Amniotic epithelial cell (primary cell): ENCODE measurements at regions not wholly inside any gene's neighbourhood (a gene's known extent, or its start where the extent isn't known, plus 50 kb on each side); places are given as distances from the start of the nearest gene placed in this dataset.
"Not testable (repeated sequence)": the region's sequence is repeated elsewhere in the genome, so short reads cannot be mapped to it uniquely, and the experiment has no call there.

ENCODE experiments used
- DNase-seq: peaks from one replicate; pipeline ENCODE4 v3.0.0-alpha.2; 2010; ENCODE audit warnings: low read depth

- DNase-seq: no peak
Observed at GRCh38 chrX:138859421-138859820, 147.9 kb upstream of the FGF13 start.

GRCh38 chrX:138858951-138859350, 147.4 kb upstream of the FGF13 start:
- DNase-seq: no peak

GRCh38 chrX:138858438-138858837, 146.9 kb upstream of the FGF13 start:
- no peak for DNase-seq

GRCh38 chrX:138856881-138857604, 145.5 kb upstream of the FGF13 start:
- no peak for DNase-seq

- DNase-seq: no peak
Observed at GRCh38 chrX:138853936-138854335, 142.4 kb upstream of the FGF13 start.

GRCh38 chrX:138849521-138849920, 138.0 kb upstream of the FGF13 start:
- DNase-seq: no peak

- no peak for DNase-seq
Observed at GRCh38 chrX:138847930-138848329, 136.4 kb upstream of the FGF13 start.

- no peak for DNase-seq
Observed at GRCh38 chrX:138845786-138846185, 134.3 kb upstream of the FGF13 start.

- not testable (repeated sequence) for DNase-seq
Observed at GRCh38 chrX:138807400-138807799, 95.9 kb upstream of the FGF13 start.

GRCh38 chrX:138794246-138794645, 82.7 kb upstream of the FGF13 start:
- no peak for DNase-seq

GRCh38 chrX:138791551-138791950, 80.0 kb upstream of the FGF13 start:
- DNase-seq: no peak

GRCh38 chrX:138788771-138789170, 77.3 kb upstream of the FGF13 start:
- DNase-seq: no peak

GRCh38 chrX:138778576-138778909, 67.0 kb upstream of the FGF13 start:
- not testable (repeated sequence) for DNase-seq

GRCh38 chrX:138777908-138778575, 66.5 kb upstream of the FGF13 start:
- not testable (repeated sequence) for DNase-seq

GRCh38 chrX:138777230-138777629, 65.7 kb upstream of the FGF13 start:
- DNase-seq: no peak

GRCh38 chrX:138775517-138775916, 64.0 kb upstream of the FGF13 start:
- DNase-seq: peak; percentile 10

- DNase-seq: no peak
Observed at GRCh38 chrX:138771047-138771446, 59.5 kb upstream of the FGF13 start.

GRCh38 chrX:138769918-138770317, 58.4 kb upstream of the FGF13 start:
- no peak for DNase-seq

- DNase-seq: no peak
Observed at GRCh38 chrX:138765051-138765450, 53.5 kb upstream of the FGF13 start.

- DNase-seq: no peak
Observed at GRCh38 chrX:138763761-138764160, 52.2 kb upstream of the FGF13 start.

GRCh38 chrX:138761380-138761779, 49.9 kb upstream of the FGF13 start:
- no peak for DNase-seq
